Inflammatory macrophage treated with lipopolysaccharide for 1 hour (primary cell): ENCODE measurements at regions not wholly inside any gene's neighbourhood (a gene's known extent, or its start where the extent isn't known, plus 50 kb on each side); places are given as distances from the start of the nearest gene placed in this dataset.
A peak's percentile ranks its signal among the peaks of the same experiment; 100 is the strongest.
"Not testable (repeated sequence)": the region's sequence is repeated elsewhere in the genome, so short reads cannot be mapped to it uniquely, and the experiment has no call there.

Source experiments
- DNase-seq, 2 donors: peaks; one replicate each; pipeline ENCODE4 v3.0.0-alpha.2; 2020 to 2022

- no peak for DNase-seq
Measured at GRCh38 chr5:39629946-39630345, 205.2 kb upstream of the DAB2 start.

DNA sequence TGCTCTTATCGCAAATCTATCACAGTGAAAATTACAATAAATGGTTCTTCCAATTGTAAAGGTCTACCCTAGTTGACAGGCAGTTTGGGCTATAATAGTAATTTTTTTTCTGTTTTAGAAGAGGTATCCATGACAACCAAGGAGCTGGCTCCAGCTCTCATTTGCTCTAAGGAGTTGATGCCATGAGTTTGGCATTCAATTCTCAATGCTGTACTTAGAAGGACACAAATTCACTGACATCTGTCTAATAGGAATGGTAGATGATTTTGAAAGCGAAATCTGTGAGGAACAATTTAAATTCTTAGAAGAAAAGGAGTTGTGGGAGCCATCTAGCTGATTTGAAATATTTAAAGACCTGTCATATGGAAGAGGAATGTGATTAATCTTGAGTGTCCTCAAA lies 203.6 kb upstream of the DAB2 start:
- no peak for DNase-seq

DNA sequence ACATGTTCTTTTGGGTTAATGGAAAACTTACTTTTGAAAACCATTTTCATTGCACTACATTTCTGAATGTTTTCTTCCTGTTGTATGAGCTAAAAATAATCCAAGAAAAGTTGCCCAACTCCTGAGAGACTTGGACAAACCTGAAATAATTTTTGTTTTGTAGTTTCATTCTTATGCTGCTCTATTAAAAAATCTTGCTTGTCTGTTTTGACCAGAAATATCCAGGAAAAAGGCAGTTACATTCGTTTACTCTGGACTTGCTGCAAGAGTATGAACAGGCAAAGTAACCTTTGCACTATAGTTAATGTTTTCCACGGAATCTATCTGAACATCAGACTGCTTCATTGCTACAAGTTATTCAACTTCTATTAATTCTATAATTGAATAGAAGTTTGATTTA lies 200.1 kb upstream of the DAB2 start:
- no peak for DNase-seq

DNA sequence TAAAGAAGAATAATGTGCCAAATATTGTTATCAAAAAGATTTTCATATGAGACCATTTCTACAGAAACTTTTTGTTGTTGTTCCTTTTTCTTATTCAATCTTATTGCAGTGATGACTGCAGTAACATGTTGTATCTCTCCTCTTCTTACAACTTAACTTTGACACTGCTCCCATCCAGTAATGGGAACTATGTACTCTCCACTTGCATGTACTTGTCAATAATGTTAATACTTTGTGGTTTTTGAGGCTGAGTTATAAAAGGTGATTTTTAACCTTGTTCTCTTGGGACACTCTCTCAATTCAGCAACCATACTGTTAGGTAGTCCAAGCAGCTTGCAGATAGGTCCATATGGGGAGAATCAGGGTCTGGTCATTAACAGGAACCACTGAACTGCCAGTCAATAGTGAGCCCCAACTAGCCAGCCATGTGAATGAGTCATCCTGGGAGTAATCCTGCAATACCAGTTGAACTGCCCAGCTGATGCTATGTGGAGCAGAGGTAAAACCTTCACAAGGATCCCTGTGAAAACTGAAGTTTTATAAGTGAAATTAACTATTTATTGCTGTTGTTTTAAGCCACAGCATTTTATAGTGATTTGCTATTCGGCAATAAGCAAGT lies 199.6 kb upstream of the DAB2 start:
- peak in 1 of 2 donors; percentile 7 for DNase-seq

GRCh38 chr5:39623291-39623865 lies 198.6 kb upstream of the DAB2 start:
- no peak for DNase-seq

DNA sequence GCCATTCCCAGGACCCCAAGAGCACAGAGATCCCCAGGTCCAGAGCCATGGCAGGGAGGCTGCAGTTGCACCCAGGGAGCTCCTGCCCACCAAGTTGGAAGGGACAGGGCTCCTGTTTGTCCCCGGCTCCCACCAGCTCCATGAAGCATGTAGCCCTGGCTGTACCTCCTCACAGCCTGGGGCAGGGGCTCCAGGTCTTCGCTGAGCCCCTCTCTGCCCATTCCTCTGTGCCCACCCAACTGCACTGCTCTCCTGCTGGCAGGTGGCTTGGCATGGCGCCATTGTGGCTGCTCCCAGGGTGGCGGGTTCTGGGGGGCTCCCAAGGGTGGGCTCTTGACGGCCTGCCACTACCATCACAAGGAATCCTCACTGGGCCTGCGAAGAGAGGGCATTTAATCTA lies 197.5 kb upstream of the DAB2 start:
- DNase-seq: no peak

GRCh38 chr5:39619168-39619818 lies 194.5 kb upstream of the DAB2 start:
- no peak for DNase-seq

DNA sequence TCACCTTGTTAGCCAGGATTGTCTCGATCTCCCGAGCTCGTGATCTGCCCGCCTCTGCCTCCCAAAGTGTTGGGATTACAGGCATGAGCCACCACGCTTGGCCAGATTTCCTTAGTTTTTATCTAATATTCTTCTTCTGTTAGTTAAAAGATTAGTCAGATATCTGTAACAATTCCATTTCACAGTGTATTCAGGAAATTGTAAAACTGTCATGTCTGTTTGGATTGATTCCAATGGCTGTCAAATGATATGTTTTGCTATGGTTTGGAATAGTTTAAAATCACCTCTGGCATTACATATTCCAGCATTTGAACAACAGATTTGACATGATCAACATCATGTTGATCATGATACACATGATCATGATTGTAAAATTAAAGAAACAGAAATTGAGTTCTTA lies 193.6 kb upstream of the DAB2 start:
- DNase-seq: no peak

DNA sequence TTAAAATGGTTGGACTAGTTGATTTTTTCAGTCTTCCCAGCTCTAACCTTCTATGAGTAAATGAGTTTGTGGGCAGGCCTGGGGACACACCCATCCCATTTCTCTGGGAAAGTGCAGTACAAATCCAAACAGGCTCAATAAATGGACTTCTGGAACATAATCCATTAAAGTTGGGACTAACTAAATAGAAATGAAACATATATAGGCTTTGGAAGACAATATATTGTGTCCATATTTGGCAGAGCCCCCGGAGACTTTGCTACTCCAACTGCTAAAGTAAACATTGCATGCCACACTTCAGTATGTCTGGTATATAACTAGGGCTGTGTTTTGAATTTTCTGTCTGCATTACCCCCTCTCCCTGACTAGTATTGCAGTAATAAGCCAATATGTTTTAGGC lies 191.4 kb upstream of the DAB2 start:
- DNase-seq: no peak

DNA sequence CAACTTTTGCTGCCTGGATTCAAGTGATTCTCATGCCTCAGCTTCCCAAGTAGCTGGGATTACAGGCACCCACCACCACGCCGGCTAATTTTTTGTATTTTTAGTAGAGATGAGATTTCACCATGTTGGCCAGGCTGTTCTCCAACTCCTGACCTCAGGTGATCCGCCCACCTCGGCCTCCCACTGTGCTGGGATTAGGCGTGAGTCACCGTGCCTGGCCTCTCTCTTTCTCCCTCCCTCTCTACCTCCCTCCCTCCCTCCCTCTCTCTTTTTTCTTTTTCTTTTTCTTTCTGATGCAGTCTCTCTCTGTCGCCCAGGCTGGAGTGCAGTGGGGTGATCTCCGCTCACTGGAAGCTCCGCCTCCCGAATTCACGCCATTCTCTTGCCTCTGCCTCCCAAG lies 186.3 kb upstream of the DAB2 start:
- DNase-seq: not testable (repeated sequence)

GRCh38 chr5:39608024-39608423 lies 183.2 kb upstream of the DAB2 start:
- peak in 1 of 2 donors; percentile 13 for DNase-seq

DNA sequence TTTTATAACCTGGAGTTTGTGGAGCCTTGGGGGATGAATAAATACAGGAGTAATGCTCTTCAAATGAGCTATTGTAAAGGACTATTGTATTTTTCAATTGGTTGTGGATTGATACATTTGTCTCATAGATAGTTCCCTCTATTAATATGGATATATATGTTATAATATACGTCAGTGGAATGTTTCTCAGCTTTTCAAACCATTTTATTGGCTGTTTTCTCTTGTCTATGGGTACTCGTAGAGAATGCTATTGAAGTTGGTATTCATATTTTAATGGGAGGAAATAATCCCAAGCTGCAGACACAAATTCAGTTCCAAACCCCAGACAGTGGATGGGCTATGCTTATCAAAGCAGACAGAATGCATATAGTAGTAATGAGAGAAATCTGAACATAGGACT lies 181.8 kb upstream of the DAB2 start:
- no peak for DNase-seq

GRCh38 chr5:39605588-39606575 lies 181.1 kb upstream of the DAB2 start:
- DNase-seq: no peak

GRCh38 chr5:39605145-39605544 lies 180.4 kb upstream of the DAB2 start:
- no peak for DNase-seq

DNA sequence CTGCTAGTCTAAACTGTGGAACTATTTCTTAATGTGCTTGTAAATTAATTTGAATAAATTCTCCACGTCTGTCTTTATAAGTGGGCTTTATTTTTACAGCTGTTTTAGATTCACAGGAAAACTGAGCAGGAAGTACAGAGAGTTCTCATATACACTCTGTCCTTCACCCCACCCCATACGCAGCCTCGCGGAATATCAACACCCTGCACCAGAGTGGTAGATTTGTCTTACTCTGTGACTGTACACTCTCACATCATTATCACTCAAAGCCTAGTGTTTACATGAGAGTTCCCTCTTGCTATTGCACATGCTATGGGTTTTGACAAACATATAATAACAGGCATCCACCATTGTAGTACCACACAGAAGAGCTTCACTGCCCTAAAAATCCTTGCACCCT lies 179.7 kb upstream of the DAB2 start:
- no peak for DNase-seq

DNA sequence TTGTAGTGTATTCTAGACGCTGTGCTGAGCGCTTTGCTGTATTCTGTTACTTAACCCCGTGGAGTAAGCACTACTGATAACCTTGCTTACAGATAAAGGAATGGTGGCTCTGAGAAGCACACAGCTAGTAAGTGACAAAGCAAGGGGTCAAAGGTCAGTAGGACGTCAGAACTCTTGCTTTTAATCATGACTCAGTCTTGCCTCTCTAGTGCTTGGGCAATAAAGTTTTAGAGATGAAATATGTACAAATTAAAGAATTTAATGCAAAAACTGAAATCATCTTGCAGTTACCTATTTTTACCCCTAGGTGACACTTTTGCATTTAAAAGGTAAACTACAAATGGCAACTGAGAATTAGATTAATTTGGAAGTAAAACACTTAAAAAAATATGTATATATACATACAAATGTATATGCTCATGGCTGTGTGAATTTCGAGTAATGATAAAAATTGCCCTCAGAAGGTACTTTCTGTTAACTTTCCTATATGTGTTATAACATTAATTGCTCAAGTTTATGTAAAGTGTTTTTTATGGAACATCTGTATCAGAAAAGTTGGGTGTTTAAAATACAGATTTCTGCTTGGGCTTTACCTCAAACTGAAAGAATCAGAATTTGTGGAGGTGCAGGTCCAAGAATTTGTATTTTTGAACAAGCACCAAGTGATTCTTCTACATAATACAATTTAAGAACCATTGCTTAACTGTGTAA lies 175.1 kb upstream of the DAB2 start:
- peak; percentile 18 to 23 for DNase-seq

- no peak for DNase-seq
Measured at GRCh38 chr5:39598661-39599248, 174.0 kb upstream of the DAB2 start.

GRCh38 chr5:39588179-39588578 lies 163.4 kb upstream of the DAB2 start:
- DNase-seq: no peak

DNA sequence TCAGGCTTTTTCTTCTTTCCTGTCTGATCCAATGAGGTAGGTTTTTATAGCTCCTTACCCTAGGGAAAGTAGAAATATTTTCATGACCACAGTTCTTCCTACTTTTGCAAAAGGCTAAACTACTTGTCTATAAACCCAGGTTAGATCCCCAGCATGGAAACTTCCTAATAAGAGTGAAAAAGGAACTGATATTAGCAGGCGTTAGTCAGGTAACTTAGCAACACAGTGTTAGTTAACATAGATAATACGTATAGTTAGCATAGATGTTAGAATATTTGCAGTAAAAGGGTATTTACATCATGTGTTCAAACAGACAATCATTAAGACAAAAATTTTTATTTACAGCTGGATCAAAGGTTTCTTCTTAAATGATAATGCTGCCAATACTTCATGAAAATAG lies 162.9 kb upstream of the DAB2 start:
- DNase-seq: no peak

DNA sequence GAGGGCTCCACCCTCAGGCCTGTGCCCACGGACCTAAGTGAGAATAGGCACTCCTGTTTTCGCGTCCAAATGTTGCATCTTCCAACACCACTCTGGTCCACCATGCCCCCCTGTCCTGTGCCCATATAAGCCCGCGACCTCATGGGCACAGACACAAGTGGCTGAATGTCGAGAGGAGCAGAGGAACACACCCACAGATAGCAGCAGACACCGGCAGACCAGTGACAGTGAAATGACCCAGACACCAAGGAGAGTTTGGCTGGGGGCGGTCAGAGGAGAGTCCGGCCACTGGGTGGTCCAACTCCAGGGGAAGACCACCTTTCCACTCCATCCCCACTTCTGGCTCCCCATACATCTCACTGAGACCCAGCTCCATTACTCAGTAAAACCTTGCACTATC lies 161.4 kb upstream of the DAB2 start:
- no peak for DNase-seq

- no peak for DNase-seq
Measured at GRCh38 chr5:39584927-39585326, 160.1 kb upstream of the DAB2 start.

GRCh38 chr5:39580702-39581453 lies 156.1 kb upstream of the DAB2 start:
- peak; percentile 54 to 59 for DNase-seq
